Caco-2 (cell line): ENCODE measurements at regions not wholly inside any gene's neighbourhood (a gene's known extent, or its start where the extent isn't known, plus 50 kb on each side); places are given as distances from the start of the nearest gene placed in this dataset.

Source experiments
- BruUV-seq: library from RNA; stranded (reverse); fragments of 400-500 nt; replicated peaks from 2 replicates; lab custom pipeline; 2021; lab: Mats Ljungman, UMichigan
- CTCF ChIA-PET: fragments of 300-600 bp; sonication (Branson Sonifier 250); formaldehyde crosslinking; loops from one replicate; lab custom pipeline; 2022; ENCODE audit warnings: antibody characterized with exemption; lab: Charles Lee
- POLR2A ChIA-PET: fragments of 300-600 bp; sonication (Branson Sonifier 250); formaldehyde crosslinking; loops from one replicate; lab custom pipeline; 2022; ENCODE audit warnings: antibody characterized with exemption; lab: Charles Lee
- DNase-seq, 2 experiments: peaks; one replicate each; pipeline versions ENCODE4 v3.0.0 to v3.0.0-alpha.2; 2020 to 2022
- H3K27me3 ChIP-seq: replicated peaks from 2 replicates; pipeline ENCODE4 v1.6.0; 2011; ENCODE audit warnings: low read length; ENCODE audit not compliant: control insufficient read depth, insufficient read depth
- H3K36me3 ChIP-seq: 2 replicates; pipeline ENCODE4 v1.5.1; 2011; ENCODE audit warnings: low read length; ENCODE audit not compliant: control insufficient read depth, insufficient read depth
- H3K4me1 ChIP-seq: fragments of 250-450 bp; sonication (Bioruptor Pico); 2 replicates; pipeline ENCODE4 v1.5.1; 2020; ENCODE audit warnings: mild to moderate bottlenecking
- H3K4me3 ChIP-seq: 2 replicates; pipeline ENCODE4 v1.5.1; 2011; ENCODE audit warnings: low read depth, mild to moderate bottlenecking, control low read depth, low read length
- H3K9me3 ChIP-seq: fragments of 250-450 bp; sonication (Bioruptor Pico); 2 replicates; pipeline ENCODE4 v1.5.1; 2020; ENCODE audit warnings: mild to moderate bottlenecking, moderate library complexity
- H3K27ac Mint-ChIP-seq: one replicate; pipeline ENCODE4 v1.8.0; 2022; ENCODE audit warnings: mixed read lengths; ENCODE audit not compliant: unreplicated experiment
- H3K27me3 Mint-ChIP-seq: one replicate; pipeline ENCODE4 v1.8.0; 2022; ENCODE audit warnings: mixed read lengths; ENCODE audit not compliant: insufficient read depth, unreplicated experiment
- H3K36me3 Mint-ChIP-seq: one replicate; pipeline ENCODE4 v1.8.0; 2022; ENCODE audit warnings: mild to moderate bottlenecking, mixed read lengths; ENCODE audit not compliant: insufficient read depth, unreplicated experiment
- H3K4me1 Mint-ChIP-seq: one replicate; pipeline ENCODE4 v1.8.0; 2022; ENCODE audit warnings: low read depth, mixed read lengths; ENCODE audit not compliant: unreplicated experiment
- H3K4me3 Mint-ChIP-seq: one replicate; pipeline ENCODE4 v1.8.0; 2022; ENCODE audit warnings: mild to moderate bottlenecking, moderate library complexity, mixed read lengths; ENCODE audit not compliant: unreplicated experiment
- H3K9me3 Mint-ChIP-seq: one replicate; pipeline ENCODE4 v1.8.0; 2022; ENCODE audit warnings: mixed read lengths; ENCODE audit not compliant: unreplicated experiment
- intact Hi-C: fragments of 100-400 bp; cut with micrococcal nuclease; formaldehyde crosslinking; loops from one replicate; pipeline ENCODE4 v1.10.0; 2022; ENCODE audit not compliant: unreplicated experiment
- TF ChIP-seq, protein P1 (sequence below), 2 experiments: fragments of 200-600 bp in 1 of 2; IDR thresholded peaks; 1 replicate in 1 of 2; 2 replicates in 1 of 2; pipeline versions ENCODE4 v1.5.1 to v1.8.0; 2011 to 2022; ENCODE audit warnings: antibody characterized with exemption in 1 of 2, control low read depth in 1 of 2, inconsistent platforms in 1 of 2, low read depth in 1 of 2, low read length in 1 of 2, mild to moderate bottlenecking in 1 of 2, moderate library complexity in 1 of 2; ENCODE audit not compliant: insufficient read depth in 1 of 2, severe bottlenecking in 1 of 2, unreplicated experiment in 1 of 2

DNA sequence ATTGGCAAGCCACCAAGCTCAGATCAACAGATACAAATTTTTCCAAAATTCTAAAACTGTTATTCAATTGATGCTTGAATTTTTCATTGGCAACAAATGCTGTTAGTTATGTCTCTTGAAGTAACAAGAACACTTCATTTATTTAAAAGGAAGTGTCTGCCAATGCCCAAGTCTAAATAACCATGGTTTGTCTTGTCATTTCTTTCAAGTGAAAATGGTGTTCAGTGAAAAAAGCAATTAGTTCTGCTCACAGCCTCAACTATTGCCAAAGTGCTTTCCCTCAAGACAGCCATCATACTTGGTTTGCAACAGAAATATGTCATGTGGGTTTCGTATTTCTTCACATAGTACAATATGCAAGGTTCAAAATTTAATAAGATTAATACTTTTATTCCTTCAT lies 312.6 kb upstream of the LMCD1 start:
- no peak for DNase-seq
- Mint-ChIP-seq H3K9me3 (peaks cover 12% of the 10 kb centered on the region), H3K27ac (no peak overlapping the region), H3K27me3 (peaks cover 8% of the 10 kb centered on the region), H3K4me1 (no peaks in the 10 kb centered on the region), H3K36me3 (no peaks in the 10 kb centered on the region), H3K4me3 (no peak overlapping the region)
- Histone ChIP-seq H3K36me3 (no peaks in the 10 kb centered on the region), H3K27me3 (no peaks in the 10 kb centered on the region), H3K4me3 (no peak overlapping the region), H3K4me1 (no peaks in the 10 kb centered on the region), H3K9me3 (no peaks in the 10 kb centered on the region)
- intact Hi-C loops, result no loop called here
- TF ChIP-seq, protein P1, sequence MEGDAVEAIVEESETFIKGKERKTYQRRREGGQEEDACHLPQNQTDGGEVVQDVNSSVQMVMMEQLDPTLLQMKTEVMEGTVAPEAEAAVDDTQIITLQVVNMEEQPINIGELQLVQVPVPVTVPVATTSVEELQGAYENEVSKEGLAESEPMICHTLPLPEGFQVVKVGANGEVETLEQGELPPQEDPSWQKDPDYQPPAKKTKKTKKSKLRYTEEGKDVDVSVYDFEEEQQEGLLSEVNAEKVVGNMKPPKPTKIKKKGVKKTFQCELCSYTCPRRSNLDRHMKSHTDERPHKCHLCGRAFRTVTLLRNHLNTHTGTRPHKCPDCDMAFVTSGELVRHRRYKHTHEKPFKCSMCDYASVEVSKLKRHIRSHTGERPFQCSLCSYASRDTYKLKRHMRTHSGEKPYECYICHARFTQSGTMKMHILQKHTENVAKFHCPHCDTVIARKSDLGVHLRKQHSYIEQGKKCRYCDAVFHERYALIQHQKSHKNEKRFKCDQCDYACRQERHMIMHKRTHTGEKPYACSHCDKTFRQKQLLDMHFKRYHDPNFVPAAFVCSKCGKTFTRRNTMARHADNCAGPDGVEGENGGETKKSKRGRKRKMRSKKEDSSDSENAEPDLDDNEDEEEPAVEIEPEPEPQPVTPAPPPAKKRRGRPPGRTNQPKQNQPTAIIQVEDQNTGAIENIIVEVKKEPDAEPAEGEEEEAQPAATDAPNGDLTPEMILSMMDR (IDR thresholded peaks at IDR 0.05; ENCODE audit: insufficient read depth in 1 of 2, low read depth in 1 of 2, low read length in 1 of 2, severe bottlenecking in 1 of 2, unreplicated experiment in 1 of 2), result no peak
- ChIA-PET CTCF (interaction anchor here (1.2 kb wide), 1 partner anchor 113 kb away, joined by 3 read pairs; no protein-coding TSS in a partner anchor), POLR2A (no interaction called here)
- no TSS peak for BruUV-seq

DNA sequence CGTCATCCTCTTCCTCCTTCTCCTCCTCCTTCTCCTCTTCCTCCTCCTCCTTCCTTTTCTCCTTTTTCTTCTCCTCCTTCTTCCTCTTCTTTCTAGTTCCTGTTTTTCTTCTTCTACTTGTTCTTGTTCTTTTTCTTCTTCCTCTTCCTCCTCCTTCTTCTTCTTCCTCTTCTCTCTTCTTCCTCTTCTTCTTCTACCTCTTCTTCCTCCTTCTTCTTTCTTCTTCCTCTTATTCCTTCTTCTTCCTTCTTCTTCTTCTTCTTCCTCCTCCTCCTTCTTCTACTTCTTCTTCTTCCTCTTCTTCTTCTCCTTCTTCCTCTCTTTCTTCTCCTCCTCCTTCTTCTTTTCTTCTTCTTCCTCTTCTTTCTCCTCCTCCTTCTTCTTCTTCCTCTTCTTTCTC lies 310.2 kb upstream of the LMCD1 start:
- Mint-ChIP-seq H3K27ac (no peak overlapping the region), H3K36me3 (no peaks in the 10 kb centered on the region), H3K4me3 (no peak overlapping the region), H3K9me3 (peaks cover 12% of the 10 kb centered on the region), H3K27me3 (peaks cover 6% of the 10 kb centered on the region), H3K4me1 (no peaks in the 10 kb centered on the region)
- Histone ChIP-seq H3K4me3 (no peak overlapping the region), H3K9me3 (no peaks in the 10 kb centered on the region), H3K4me1 (no peaks in the 10 kb centered on the region), H3K27me3 (no peaks in the 10 kb centered on the region), H3K36me3 (no peaks in the 10 kb centered on the region)
- no TSS peak for BruUV-seq
- intact Hi-C loops, result no loop called here
- DNase-seq, result no peak
- POLR2A ChIA-PET, result no interaction called here
- CTCF ChIA-PET, result no interaction called here
- TF ChIP-seq, protein P1 (IDR thresholded peaks at IDR 0.05; ENCODE audit: insufficient read depth in 1 of 2, low read depth in 1 of 2, low read length in 1 of 2, severe bottlenecking in 1 of 2, unreplicated experiment in 1 of 2), result no peak

DNA sequence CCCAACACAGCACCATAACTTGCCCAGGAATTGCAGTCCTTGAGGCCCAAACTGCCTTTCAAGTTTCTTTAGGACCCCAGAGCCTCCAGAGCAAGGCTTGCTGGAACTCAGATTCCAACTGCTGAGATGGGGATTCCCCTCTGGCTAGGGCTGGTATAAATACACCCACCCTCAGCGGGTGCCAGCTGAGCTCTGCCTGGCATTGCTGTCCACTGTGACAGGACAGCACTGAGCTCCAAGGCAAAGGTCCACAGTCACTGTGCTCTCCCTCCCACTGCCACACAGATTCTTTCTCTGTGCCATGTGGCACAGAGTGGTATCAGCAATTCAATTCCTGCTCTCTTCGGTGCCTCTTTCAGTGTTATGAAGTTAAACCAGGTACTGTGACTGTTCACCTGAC lies 304.2 kb upstream of the LMCD1 start:
- H3K27ac Mint-ChIP-seq, result no peak overlapping the region
- intact Hi-C loops, result no loop called here
- H3K27me3 Mint-ChIP-seq, result no peaks in the 10 kb centered on the region
- TF ChIP-seq, protein P1 (IDR thresholded peaks at IDR 0.05; ENCODE audit: insufficient read depth in 1 of 2, low read depth in 1 of 2, low read length in 1 of 2, severe bottlenecking in 1 of 2, unreplicated experiment in 1 of 2), result no peak
- Histone ChIP-seq H3K4me3 (no peak overlapping the region), H3K4me1 (no peaks in the 10 kb centered on the region), H3K27me3 (no peaks in the 10 kb centered on the region), H3K36me3 (no peaks in the 10 kb centered on the region), H3K9me3 (no peaks in the 10 kb centered on the region)
- no peak for DNase-seq
- no TSS peak for BruUV-seq
- H3K9me3 Mint-ChIP-seq, result no peaks in the 10 kb centered on the region
- POLR2A ChIA-PET, result no interaction called here
- H3K4me1 Mint-ChIP-seq, result no peaks in the 10 kb centered on the region
- H3K4me3 Mint-ChIP-seq, result no peak overlapping the region
- H3K36me3 Mint-ChIP-seq, result no peaks in the 10 kb centered on the region
- CTCF ChIA-PET, result interaction anchor here (0.6 kb wide), 1 partner anchor 43 kb away, joined by 3 read pairs; no protein-coding TSS in a partner anchor
